ENCODE measurements at regions not wholly inside any gene's neighbourhood (a gene's known extent, or its start where the extent isn't known, plus 50 kb on each side); places are given as distances from the start of the nearest gene placed in this dataset.

DNA sequence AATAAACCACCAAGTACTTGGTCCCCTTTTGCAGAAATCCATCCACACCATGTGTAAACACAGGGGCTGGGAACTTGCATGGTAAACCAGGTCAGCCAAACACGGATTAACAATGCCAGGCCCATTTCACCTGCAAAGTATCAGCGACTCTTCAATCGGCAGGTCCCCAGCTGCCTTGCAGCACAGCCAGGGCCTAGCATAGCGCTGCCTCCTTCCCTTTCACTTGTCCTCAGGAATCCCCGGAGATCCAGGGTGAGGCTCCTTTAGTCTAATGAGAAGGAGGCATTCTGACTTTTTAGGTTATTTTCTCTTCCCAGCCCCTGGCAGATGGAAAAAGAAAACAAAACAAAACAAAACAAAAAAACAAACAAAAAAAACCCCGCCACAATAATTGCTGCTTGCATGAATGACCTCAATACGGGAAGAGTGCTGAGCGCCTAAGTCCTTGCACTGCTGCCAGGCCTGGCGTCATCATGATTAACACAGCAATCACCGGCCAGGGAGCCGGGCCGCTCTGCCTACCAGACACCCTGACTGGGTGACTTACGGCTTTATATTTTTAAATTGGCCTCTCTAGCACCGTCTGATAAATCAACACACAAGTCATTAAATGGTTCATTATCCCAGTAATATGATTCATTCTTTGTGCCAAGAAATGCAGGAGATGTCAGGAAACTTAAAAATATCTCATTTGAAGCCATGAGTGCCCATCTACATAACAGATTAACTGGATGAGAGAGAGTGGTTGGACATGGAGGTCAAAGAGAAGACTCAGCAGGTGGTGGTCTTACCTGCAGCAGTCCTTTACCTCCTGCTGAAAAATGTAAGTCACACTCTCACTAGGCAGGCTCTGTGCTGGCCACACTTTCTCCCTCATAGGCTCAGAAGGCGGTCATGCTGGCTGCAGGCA is 692.7 kb downstream of the UQCRFS1 start:
- Histone ChIP-seq H3K4me1 (no peaks in the 10 kb centered on the region), H3K27me3 (peaks cover 9% of the 10 kb centered on the region; the same call in 1 of the 2 replicates), H3K4me3 (no peak overlapping the region), H3K9me3 (replicated peaks) (no peaks in the 10 kb centered on the region), H3K27ac (no peak overlapping the region), H3K36me3 (no peaks in the 10 kb centered on the region)
- no peak for DNase-seq

DNA sequence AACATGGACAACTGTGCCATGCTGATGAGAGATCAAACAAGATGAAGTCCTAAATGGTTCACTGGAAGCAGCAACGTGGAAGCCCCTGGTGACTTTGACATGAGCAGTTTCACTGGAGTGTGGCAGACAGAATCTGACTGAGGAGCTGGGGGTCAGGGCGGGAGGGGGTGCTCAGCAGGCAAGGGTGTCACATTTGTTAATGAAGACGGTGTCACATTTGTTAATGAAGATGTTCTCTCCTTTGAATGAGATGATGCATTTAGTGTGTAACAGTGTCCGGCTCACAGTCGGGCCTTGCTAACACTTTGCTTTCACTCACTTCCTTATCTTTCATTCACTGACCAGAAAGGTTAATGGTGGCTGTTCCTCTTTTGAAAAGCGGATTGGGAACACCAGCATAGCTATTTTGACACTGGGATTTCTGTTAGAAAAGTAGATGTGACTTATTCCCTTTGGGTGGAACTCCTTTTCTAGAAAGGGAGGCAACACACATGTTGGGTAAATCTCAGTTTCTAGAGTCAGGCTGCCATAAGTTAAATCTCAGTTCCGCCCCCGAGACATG is 693.7 kb downstream of the UQCRFS1 start:
- H3K27me3 ChIP-seq: peaks cover 9% of the 10 kb centered on the region; the same call in 1 of the 2 replicates
- DNase-seq: no peak
- H3K9me3 ChIP-seq (replicated peaks): no peaks in the 10 kb centered on the region
- no peaks in the 10 kb centered on the region for H3K4me1 ChIP-seq
- H3K36me3 ChIP-seq: no peaks in the 10 kb centered on the region
- H3K4me3 ChIP-seq: no peak overlapping the region
- H3K27ac ChIP-seq: no peak overlapping the region

DNA sequence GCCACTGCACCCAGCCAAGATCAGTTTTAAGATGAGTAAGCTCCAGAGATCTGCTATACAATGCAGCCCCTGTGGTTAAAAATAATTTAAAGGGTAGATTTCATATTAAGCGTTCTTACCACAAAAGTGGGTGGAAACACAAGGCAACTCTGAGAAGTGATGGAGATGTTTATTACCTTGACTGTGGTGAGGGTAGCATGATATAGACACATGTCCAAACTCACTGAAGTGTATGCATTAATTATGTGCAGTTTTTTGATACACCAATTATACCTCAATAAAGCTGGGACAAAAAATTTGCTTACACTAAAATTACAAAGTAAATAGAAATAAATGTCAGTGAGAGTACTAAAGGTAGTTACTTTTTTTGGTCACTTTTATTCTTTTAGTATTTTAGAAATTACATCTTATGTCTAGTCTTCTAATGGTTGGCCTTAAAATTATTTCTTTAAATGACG is 696.5 kb downstream of the UQCRFS1 start:
- no peak overlapping the region for H3K27ac ChIP-seq
- peaks cover 9% of the 10 kb centered on the region; the same call in 1 of the 2 replicates for H3K27me3 ChIP-seq
- H3K36me3 ChIP-seq: no peaks in the 10 kb centered on the region
- no peaks in the 10 kb centered on the region for H3K4me1 ChIP-seq
- no peaks in the 10 kb centered on the region for H3K9me3 ChIP-seq (replicated peaks)
- no peak overlapping the region for H3K4me3 ChIP-seq
- DNase-seq: no peak

DNA sequence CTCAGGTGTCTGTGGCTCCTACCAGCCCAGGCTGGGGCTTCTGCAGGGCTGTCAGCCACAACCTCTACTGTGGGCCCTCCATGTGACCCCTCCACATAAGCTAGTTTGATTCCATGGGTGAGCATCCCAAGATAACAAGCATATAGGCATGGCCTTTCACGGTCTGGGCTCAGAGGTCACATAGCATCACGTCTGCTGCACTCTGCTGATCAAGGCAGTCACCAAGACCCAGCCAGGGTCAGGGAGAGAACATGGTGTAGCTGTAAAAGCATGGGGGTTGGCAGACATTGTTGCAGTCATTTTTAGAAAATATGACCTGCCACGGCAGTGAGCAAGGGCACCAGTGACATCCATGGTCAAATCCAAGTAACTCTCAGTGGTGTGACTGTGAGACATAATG is 698.8 kb downstream of the UQCRFS1 start:
- H3K36me3 ChIP-seq: no peaks in the 10 kb centered on the region
- H3K4me1 ChIP-seq: no peaks in the 10 kb centered on the region
- no peak for DNase-seq
- H3K27ac ChIP-seq: no peak overlapping the region
- H3K9me3 ChIP-seq (replicated peaks): no peaks in the 10 kb centered on the region
- H3K27me3 ChIP-seq: no peaks in the 10 kb centered on the region
- no peak overlapping the region for H3K4me3 ChIP-seq

DNA sequence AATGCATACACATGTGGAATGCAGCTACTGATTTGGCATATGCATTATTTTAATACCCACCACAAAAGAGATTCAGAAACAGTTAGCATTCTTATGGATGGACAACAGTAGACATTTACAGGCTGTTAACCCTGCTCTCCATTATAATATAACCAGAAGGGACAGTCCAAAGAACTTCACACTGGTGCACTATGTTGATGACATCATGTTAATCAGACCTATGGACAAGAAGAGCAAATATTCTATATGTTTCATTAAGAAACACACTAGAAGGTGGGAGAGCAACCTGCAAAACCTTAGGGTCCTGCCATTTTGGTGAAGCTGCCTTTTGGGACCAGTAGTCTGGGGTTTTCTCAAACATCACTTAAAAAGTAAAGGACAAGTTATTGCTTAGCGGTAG is 701.3 kb downstream of the UQCRFS1 start:
- Histone ChIP-seq H3K27ac (no peak overlapping the region), H3K9me3 (replicated peaks) (no peaks in the 10 kb centered on the region), H3K36me3 (no peaks in the 10 kb centered on the region), H3K4me3 (no peak overlapping the region), H3K4me1 (no peaks in the 10 kb centered on the region), H3K27me3 (no peaks in the 10 kb centered on the region)
- no peak for DNase-seq

DNA sequence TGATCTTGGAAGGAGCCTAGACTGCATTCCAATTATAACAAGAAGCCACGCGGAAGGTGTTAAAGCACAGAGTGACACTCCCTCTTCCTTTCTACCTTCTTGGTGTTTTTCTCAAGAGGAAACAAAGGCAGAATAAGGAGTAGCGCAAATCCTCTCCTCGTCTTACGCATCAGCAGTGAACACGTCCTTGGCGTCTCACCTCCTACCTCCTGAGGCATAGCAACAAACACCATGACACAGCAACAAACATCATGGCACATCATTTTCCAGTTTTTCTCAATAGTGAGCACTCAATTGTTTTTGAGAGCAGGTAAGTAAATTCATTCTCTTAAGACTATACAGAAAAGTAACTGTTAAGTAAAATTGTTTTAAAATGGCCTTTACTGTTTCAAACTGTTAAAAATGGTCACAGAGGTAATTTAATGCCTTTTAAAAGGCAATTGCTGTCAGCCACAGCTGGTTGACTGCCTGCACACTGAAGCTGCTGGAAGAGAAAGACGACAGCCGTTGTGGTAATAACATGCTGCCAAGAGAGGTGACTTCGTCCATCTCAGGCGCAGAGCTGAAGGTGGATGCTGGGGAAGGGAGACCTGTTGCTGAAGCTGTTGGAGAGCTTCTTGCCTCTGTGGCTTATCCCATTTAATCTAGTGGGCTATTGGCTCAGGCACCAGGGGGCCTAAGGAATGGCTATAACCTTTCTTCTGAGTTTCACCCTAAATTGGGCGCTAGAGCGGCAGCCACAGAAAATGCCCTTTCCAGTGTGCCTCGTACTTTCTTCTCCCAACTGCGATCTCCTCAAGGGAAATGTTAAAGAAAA is 703.7 kb downstream of the UQCRFS1 start:
- H3K4me3 ChIP-seq: no peak overlapping the region
- H3K27ac ChIP-seq: no peak overlapping the region
- DNase-seq: no peak
- H3K27me3 ChIP-seq: no peaks in the 10 kb centered on the region
- no peaks in the 10 kb centered on the region for H3K36me3 ChIP-seq
- H3K4me1 ChIP-seq: no peaks in the 10 kb centered on the region
- no peaks in the 10 kb centered on the region for H3K9me3 ChIP-seq (replicated peaks)

DNA sequence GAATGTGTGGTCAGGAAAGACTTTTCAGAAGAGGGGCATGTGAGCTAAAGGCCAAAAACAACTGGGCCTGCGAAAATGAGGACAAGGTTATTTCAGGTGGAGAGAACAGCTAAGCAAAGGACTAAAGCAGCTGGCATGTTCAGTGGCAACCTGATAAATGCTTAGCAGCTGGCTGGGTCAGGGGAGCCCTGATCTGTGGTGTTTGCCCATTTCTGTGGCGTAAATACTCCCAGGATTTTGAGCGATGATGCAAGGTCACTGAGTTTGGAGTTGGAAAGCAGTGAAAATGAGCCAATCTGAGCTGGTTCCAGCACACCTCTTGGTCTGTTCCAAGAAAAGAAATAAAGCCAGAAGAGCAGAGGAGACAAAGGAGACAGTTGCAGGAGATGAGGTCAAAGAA is 704.3 kb downstream of the UQCRFS1 start:
- no peaks in the 10 kb centered on the region for H3K36me3 ChIP-seq
- H3K4me1 ChIP-seq: no peaks in the 10 kb centered on the region
- H3K27me3 ChIP-seq: peaks cover under 1% of the 10 kb centered on the region; the same call in 1 of the 2 replicates
- no peak overlapping the region for H3K27ac ChIP-seq
- H3K4me3 ChIP-seq: no peak overlapping the region
- no peaks in the 10 kb centered on the region for H3K9me3 ChIP-seq (replicated peaks)
- DNase-seq: no peak

DNA sequence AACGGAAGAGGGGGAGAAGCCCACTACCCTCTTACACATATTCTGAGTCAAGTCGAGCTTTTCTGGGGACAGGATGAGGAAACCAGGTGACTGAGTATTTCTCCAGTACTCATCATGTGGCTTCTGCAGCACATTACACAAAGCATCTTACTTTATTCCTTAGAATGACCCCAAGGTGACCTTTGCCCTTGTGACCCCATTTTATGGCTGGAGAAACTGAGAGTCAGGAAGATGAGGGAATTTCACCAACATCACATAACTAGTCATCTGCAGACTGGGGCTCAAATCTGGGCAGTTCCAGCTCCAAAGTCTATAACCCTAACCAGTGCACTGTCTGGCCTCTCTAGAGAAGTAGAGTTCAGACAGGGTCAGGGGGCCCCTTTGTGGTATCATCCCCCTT is 707.0 kb downstream of the UQCRFS1 start:
- Histone ChIP-seq H3K9me3 (replicated peaks) (no peaks in the 10 kb centered on the region), H3K4me3 (no peak overlapping the region), H3K36me3 (no peaks in the 10 kb centered on the region), H3K27me3 (peaks cover 11% of the 10 kb centered on the region; the same call in 1 of the 2 replicates), H3K4me1 (no peaks in the 10 kb centered on the region), H3K27ac (no peak overlapping the region)
- DNase-seq: no peak

DNA sequence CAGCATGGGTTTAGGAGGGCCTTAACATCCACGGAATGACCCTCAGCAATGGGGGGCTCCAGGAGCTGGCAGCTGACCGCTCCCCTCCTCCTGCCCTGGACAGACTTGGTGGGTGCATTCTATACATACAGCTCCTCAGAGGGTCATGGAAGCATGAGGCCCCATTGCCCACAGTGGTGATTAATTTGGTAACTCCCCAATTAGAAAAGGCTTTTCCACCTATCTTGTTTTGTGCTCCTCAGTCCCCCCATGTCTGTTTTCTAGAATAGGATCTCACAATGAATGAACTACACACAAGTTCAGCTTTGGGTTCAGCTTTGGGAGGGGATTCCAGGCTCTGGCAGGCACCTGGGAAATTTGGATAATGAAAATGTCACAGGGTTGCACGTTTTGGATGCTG is 707.8 kb downstream of the UQCRFS1 start:
- Histone ChIP-seq H3K36me3 (no peaks in the 10 kb centered on the region), H3K4me3 (no peak overlapping the region), H3K27me3 (peaks cover 11% of the 10 kb centered on the region; the same call in 1 of the 2 replicates), H3K4me1 (no peaks in the 10 kb centered on the region), H3K27ac (no peak overlapping the region), H3K9me3 (replicated peaks) (no peaks in the 10 kb centered on the region)
- no peak for DNase-seq

DNA sequence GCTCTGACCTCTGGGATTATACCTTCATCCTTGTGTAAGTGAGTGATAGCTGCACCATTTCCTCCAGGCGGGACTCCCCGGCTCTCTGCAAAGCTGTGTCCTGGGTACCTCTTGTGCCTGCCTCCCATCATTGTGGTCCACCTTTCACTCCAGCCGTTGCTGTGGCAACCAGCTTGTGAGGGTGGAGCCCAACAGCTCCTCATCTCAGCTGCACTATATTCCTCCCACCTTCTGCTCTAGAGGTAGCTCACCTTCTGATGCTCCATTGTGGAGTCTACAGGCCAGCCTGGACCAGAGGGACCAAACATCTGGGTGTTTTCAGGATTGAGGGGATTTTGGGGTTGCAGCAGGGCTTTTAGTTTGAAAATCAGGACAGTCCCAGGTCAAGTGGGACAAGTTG is 708.2 kb downstream of the UQCRFS1 start:
- Histone ChIP-seq H3K4me1 (no peaks in the 10 kb centered on the region), H3K27ac (no peak overlapping the region), H3K36me3 (no peaks in the 10 kb centered on the region), H3K4me3 (no peak overlapping the region), H3K9me3 (replicated peaks) (no peaks in the 10 kb centered on the region), H3K27me3 (peaks cover 11% of the 10 kb centered on the region; the same call in 1 of the 2 replicates)
- DNase-seq: no peak

DNA sequence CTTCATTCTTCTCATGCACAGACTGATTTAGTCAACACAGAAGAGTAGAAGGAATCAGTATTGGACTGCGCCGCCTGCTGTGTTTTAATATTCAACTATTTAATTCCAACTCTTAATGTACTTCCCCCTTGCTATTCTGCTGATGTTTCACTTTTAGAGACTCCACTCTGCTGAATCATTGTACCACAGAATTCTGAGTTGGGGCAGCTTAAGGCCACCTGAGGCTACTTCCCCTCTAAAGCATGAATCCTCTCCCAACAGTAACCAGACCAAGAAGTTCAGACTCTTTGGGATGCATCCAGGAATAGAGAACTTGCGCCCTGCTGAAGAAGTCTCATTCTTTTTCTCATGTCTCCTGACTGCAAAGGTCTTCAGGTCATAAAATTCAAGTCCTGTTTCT is 708.8 kb downstream of the UQCRFS1 start:
- DNase-seq: no peak
- no peak overlapping the region for H3K4me3 ChIP-seq
- no peaks in the 10 kb centered on the region for H3K36me3 ChIP-seq
- H3K9me3 ChIP-seq (replicated peaks): no peaks in the 10 kb centered on the region
- H3K27ac ChIP-seq: no peak overlapping the region
- H3K4me1 ChIP-seq: no peaks in the 10 kb centered on the region
- peaks cover 11% of the 10 kb centered on the region; the same call in 1 of the 2 replicates for H3K27me3 ChIP-seq

DNA sequence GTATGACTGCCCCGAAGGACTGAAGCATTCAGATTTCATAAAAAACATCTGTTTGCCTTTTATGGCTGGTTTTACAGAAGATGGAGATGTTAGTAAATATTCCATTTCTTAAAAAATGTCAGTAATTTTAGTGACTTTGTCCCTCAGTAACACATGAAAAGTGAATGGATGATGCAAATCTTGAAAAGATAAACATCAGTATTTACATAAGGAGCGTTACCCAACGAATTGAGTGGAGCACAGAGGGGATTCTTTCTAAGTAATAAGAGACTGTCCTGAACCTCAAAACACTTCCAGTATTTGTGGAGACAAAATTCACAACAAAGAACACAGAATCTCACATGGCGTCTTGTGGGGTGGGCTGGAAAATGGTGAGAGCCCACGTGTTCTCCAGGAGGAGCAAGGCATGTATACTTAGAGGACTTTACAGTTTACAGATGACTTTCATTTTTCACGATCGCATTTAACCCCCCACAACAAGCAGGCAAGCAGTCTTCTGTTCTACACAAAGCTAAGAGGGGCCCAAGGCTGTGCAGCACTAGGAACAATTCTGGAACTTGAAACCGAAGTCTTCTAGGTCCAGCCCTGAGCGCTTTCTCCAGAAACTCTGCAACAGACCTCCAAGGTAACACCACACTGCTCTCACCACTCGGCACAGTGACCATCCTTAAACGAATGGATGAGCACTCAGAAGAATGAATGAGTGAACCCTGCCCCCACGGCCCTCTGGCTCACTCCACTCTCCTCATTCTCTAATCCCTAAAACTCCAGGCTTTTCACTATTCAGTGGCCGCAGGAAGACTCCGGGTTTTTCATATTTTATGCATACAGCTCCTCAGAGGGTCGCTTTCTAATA is 709.8 kb downstream of the UQCRFS1 start:
- Histone ChIP-seq H3K27ac (no peak overlapping the region), H3K9me3 (replicated peaks) (no peaks in the 10 kb centered on the region), H3K4me1 (no peaks in the 10 kb centered on the region), H3K27me3 (peaks cover 11% of the 10 kb centered on the region; the same call in 1 of the 2 replicates), H3K4me3 (no peak overlapping the region), H3K36me3 (no peaks in the 10 kb centered on the region)
- DNase-seq: no peak

DNA sequence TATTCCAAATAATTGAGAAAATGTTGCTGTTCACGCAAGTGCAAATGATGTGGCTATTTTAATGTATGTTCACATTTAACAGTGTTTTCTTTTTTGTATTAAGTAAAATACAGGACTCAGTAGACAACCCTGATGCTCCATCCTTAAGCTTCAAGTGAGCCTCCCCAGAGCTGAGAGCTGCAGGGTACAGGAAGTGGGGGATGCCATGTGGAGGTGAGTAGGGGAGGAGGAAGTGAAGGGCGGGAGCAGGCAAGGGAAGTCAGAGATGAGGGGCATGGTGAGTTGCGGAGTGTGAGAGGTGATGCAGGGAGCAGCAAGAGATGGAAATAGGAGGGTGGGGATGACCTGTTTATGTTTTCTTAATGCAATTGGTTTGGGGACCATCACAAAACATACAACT is 711.0 kb downstream of the UQCRFS1 start:
- no peak for DNase-seq
- no peak overlapping the region for H3K27ac ChIP-seq
- no peak overlapping the region for H3K4me3 ChIP-seq
- H3K36me3 ChIP-seq: no peaks in the 10 kb centered on the region
- H3K27me3 ChIP-seq: peaks cover 11% of the 10 kb centered on the region; the same call in 1 of the 2 replicates
- H3K9me3 ChIP-seq (replicated peaks): no peaks in the 10 kb centered on the region
- no peaks in the 10 kb centered on the region for H3K4me1 ChIP-seq

DNA sequence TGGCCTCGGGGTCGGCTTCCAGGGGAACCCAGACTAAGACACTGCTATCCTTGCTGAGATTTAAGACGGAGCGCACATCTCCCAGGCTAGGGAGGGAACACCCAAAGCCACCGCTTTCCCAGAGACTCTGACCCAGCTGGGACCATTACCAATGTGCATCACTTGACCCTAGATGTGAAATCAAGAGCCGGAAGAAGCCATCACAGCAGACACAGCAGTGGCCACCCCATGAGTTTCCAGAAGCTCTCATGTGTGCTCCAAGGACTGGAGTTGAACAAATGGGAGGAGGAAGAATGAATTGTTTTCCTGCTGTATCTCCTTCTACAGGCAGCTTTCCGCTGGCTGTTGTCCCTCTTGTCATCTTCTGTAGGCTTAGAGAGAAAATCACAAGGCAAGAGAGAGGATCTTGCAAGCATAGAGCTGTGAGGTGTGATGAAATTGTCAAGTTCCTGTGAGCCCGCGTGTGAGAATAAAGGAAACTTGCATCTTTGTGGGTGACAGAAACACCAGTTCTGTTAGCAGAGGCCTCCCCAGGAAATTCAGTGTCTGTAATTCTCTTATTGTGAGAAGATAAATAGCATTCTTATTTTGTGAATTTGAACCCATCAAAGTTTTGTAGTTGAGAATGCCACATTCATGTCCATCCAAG is 711.8 kb downstream of the UQCRFS1 start:
- Histone ChIP-seq H3K4me1 (no peaks in the 10 kb centered on the region), H3K27ac (no peak overlapping the region), H3K36me3 (no peaks in the 10 kb centered on the region), H3K9me3 (replicated peaks) (no peaks in the 10 kb centered on the region), H3K27me3 (peaks cover 11% of the 10 kb centered on the region; the same call in 1 of the 2 replicates), H3K4me3 (no peak overlapping the region)
- no peak for DNase-seq
